ENCODE measurements at regions not wholly inside any gene's neighbourhood (a gene's known extent, or its start where the extent isn't known, plus 50 kb on each side); places are given as distances from the start of the nearest gene placed in this dataset.

DNA sequence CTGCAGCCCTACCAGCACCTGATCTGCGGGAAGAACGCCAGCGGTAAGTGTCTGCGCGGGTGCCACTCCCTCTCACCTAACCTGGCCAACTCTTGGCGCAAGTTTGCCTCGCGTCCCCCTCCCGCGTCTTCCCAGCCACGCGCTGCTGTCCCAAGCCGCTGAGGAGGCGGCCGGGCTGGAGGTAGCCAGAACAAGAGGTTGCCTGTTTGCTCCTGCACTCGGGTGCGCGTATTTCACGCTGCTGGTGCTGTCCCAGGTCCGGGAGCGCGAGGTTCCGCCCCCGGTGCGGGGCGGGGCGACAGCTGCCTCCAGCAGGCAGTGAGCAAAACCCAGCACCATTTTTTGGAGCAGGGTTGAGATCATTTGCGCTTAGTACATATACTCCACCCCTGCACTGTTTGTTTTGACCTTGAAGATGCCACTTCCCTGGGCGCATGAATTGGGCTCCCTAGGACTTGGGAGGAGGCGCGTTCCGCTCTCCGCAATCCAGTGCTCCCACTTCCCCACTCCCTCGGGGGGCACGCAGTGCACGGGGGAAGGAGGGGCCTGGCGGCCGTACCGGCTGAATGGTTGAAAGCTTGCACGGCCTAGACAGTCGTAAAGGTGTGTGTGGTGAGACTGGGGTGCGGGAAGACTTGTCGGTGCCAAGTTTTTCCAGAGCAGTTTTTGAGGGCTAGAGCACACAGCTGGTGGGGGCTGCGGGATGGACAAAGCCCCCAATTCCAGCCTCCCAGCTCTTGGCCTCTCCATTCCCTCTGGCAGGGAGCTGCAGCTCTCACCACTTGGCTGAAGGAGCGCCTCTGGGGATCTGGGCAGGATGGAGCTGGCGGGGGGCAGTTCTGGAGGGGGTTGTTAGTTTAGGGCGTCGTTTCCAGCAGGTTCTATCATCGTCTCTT lies 226.9 kb upstream of the CRY1 start:
- peak; percentile 39 for DNase-seq (ENCODE audit: low read depth)

DNA sequence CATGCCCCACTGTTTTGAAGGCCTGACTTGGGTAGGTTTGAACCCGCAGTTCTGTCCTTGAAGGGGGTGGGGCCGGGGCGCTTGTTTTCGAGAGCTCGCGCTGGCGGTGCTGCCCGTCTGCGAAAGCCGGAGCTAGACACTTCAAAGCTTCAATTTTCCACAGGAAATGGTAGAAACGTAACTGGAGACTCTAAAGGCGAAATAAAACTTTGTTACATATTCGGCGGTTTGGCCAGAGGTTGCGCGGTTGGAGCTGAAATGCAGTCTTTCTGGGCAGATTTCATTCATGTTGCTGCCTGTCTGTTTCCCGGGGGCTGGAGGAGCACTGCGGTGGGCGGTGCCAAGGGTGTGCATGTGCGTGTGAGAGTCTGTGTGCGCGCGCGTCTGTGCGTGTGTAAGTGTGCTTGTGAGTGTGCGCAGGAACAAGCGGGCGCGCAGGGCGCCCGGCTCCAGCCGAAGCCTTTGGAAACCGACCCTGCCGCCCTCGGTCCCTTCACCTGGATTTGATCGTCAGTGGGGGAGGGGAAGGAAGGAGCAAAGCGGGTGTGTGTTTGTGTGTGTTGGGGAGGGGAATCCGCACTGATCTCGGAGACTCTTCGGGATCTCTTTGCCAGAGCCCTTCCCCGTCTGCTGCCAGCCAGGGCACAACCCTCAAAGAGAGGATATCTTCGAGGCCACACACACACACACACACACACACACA lies 227.7 kb upstream of the CRY1 start:
- no peak for DNase-seq (ENCODE audit: low read depth)

DNA sequence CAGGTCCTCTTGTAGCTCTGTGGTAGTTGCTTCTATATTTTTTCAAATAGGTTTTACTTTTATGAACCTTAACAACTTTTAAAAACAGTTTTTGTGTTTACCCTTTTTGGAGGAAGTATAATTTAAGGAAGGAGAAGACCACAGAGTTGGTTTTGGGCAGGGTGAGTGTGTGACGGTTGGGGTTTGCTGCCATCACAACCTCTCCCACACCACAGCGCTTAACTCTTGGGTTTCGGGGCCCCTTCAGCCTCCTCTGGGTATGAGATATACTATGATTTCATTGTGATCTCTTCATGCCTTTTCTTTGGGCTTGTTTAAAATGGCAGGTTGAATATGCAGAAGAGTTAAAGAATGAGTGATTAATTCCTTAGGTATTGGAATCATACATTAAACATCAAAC lies 228.7 kb upstream of the CRY1 start:
- DNase-seq (ENCODE audit: low read depth) = no peak

DNA sequence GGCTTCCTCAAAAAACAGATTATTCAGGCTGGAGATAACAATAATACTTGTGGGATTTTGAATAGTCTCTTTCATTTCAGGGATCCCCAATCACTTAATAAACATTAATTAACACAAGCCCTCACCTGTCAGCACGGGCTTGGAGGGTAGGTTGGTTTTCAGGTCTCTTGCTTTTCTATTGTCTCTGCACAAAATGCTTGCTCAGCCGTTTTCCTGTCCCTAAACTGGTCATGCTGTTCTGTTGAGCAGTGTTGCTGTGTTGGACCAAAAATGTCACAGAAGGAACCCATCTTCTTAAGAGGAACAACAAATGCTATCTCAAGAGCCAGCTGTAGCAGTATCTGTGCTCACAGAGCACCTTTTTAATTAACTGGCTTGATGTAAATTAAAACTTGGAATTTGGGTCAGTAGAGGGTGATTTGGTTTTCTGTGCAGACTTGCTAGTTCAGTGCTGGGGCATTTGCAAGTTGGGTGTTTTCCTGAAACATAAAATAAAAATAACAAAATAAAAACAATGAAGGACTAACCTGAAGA lies 231.8 kb upstream of the CRY1 start:
- no peak for DNase-seq (ENCODE audit: low read depth)

DNA sequence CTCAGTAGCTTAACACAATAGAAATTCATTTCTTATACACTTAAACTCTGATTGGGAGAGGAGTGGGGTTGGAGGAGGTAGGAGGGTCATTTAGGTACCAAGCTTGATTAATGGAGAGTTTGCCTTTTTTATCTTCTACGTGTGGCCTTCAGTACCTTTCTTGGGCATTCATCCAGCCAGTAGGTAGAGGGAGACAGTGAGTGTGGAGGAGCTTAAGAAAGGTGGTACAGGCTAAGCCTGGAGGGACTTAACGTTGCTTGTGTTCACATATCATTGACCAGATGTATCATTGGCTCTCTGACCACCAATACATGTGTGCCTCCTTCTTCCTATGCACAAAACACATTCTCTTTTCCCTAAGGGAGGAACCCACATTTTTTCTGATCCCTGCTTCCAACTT lies 232.9 kb upstream of the CRY1 start:
- no peak for DNase-seq (ENCODE audit: low read depth)

DNA sequence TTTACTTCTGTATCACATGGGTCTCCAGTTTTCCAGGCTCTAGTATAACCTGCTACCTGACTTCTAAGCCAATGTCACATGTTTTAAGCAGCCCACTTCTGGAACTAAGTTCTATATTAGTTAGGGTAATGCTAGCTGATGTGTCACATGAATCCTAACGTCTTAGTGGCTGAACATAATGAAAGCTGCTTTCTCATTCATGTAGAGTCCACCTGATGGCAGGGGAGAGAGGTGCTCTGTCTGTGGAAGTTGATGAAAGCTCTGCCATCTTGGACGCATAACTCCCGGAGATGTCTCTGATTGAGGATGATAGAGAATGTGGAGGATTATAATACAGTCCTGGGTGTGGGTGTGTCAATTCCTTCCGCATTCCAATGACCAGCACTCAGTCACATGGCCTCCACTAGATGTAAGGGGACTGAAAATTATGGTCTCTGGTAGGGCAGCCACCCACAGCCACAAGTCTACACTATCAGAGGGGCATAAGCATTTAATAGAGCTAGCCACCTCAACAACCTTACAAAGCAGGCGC lies 234.4 kb upstream of the CRY1 start:
- DNase-seq (ENCODE audit: low read depth) = no peak

DNA sequence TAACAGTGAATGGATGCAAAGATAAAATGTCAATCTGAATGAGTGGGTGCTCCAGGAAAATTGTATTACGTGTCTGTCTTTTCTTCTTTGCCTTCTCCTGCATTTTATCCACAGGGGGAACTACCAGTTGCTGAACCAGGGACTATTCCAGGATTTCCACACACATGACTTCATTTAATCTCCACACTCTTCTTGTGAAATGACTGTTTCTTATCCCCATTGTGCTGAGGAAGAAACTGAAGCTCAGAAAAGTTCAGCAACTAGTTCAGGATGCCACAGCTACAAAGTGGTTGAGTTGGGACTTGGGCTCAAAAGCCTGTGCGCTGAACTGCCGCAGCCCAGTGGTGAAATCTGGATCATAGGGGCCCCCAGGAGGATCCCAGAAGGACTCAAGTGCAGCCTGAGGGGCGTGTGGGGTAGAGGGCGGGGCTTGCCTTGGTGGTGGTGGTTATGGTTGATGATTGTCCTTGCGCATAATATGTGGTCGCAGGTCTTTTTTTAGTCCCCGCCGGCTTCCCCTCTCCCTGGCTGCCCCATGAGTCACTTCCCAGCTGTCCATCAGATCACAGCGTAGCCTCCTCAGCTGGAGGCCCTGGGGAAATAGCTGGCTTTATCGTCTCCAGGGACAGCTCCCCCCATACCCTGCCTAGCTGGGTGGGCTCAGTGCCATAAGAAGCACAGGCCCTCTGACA lies 235.2 kb upstream of the CRY1 start:
- DNase-seq (ENCODE audit: low read depth) = no peak

DNA sequence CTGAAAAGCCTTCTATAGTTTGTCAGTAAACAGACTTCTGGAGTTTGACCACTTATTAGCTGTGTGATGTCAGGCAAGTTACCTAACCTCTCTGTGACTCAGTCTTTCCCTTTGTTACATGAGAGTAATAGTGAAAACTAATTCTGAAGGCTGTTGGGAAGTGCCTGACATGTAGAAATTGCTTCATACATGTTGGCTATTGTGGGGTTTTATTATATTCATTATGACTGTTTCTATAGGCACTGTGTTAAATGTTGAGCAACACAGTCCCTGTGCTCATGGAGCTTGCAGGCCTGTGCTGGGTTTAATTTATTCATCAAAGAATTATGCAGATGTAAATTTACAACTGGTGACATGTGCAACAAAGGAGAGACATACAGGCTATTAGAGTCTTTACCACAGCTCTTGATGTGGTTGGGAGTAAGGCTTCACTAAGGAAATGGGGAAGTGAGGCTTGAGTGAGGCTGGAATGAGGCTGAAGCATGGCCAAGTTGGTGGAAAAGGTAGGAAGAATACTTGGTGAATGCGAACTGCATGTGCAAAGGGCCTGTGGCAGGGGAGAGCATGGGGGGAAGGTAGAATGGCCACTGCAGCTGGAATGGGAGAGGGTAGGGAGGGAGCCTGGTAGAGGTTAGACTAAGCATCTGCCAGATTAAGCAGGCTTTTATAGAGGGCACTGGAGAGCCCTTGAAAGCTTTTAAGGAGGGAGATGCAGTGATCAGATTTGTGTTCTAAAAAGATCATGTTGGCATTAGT lies 236.4 kb upstream of the CRY1 start:
- DNase-seq (ENCODE audit: low read depth) = no peak

DNA sequence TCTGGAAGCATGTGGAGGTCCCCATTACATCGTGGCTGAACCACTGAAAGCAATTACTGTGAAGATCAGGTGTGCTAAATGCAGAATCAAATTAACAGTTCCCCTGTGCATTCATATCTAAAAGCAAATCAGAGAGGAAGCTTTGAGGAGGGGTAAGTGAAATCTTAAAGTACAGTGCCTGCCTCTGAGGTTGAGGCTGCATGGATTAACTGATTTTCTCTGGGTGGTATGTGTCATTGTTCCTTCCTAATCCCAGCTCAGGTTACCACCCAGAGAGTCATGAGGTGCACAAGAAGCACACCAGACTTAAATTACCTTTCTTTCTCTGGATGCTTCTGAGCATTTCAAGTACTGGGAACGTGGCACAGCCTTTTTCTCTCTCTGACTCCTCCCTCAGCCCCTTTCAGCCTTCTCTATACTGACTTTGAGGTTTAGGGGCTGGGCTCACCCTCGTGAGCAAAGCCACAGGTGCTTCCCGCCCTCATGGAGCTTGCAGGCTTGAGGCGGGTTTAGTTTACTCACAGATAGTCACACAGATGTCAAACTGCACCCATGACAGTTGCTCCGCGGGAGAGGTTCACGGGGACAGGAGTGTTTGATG lies 237.6 kb upstream of the CRY1 start:
- DNase-seq (ENCODE audit: low read depth) = no peak

DNA sequence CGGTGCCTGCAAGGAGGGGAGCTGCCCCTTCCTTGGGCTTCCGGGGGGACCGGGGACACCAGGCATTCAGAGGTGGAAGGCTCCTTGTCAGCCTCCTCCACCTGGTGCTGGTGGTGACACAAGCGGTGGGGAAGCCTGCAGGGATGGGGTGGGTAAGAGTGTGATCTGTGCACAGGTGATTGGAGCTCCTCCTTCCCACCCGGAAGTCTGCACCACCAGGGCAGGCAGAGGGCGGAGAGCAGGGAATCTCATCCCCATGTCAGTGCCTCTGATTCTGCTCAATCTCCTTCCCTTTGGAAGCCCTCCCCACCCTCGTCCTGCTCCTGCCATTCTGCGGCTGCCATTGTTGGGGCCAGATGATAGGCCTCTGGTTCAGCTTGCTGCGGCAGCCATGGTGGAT lies 238.1 kb upstream of the CRY1 start:
- no peak for DNase-seq (ENCODE audit: low read depth)

DNA sequence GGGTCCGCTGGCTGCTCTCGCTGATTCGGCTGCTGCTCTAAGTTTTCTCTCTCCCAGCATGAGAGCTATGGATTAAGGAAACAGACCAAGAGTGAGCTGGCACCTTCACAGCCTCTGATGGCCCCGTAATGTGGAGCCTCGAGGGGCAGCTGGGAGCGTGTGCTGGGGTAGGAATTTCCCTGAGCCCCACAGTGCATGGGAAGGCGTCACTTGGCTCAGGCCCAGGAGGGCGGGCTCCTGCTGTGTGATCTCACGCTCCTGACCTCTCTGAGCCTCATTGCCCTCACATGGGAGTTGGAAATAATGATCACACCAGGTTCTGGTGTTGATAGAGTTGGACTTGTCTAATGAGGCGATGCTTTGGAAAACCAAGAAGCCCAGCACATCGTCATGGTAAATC lies 238.6 kb upstream of the CRY1 start:
- DNase-seq (ENCODE audit: low read depth) = no peak

DNA sequence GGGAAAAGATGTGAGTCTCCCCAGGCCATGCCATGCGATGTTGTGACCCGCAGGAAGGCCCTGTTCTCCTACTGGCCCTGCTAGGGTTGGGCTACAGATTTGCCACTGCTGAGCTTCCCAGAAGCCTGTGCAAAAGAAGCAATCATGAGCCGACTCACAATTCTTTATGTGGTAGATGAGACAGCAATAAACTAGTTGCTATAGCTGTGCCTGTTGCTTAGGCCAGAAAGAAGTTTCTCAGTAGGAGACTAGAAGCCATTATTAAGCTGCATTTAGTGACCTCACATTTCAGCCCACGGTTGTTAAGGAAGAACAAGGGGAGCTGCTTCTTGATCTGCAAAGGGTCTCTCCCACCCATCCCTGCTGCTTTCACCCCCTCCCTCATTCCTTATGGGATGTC lies 239.4 kb upstream of the CRY1 start:
- DNase-seq (ENCODE audit: low read depth) = no peak

DNA sequence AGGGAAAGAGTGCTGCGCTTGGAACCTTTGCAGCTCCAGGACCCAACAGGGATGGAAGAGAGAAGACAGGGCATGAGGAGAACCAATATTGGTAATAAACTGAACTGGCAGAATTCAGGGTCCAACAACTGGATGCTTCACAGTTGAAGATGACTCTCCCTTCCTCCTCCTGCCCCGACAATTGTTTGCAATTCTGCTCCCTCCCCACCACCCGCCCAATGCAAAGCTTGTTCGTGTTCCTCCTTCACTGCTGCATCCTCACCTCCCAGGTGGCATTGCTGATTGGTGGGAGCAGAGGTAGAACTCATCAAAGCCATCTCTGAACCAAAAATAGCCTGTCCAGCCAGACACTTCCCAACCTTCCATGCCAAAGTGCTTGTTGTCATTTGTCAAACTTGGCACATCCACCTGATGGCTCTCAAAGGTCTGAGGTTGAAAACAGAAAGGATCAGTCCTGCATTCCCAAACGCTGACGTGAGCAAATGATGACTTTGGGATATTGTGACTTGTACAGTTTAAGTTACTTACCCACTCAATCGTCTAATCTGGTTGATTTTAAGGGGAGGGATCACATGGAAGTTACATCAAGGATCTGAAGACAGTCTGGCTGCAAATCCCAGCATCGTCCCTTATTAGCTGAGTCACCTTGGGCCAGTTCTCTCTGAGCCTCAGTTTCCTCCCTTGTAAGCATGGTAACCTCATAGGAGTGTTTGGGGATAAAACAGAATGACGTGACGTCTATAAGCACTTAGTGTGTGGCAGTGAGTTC lies 242.6 kb upstream of the CRY1 start:
- DNase-seq (ENCODE audit: low read depth) = no peak

DNA sequence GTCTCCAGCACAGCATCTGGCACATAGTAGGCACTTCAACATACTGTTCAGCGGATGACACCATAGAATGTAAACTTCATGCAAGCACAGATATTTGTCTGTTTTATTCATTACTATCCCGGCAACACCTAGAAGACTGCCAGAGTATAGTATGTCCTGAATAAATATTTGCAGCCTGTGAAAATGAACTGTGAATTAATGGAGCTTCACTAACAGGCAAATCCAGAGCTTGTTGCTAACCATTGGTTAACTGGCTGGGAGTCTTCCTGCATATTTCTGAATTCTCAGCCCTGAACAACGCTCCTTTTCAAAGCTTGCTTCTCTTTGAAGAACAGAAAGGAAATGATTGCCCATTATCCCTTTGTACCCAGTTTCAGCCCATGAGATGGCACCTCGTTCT lies 243.3 kb upstream of the CRY1 start:
- DNase-seq (ENCODE audit: low read depth) = no peak

DNA sequence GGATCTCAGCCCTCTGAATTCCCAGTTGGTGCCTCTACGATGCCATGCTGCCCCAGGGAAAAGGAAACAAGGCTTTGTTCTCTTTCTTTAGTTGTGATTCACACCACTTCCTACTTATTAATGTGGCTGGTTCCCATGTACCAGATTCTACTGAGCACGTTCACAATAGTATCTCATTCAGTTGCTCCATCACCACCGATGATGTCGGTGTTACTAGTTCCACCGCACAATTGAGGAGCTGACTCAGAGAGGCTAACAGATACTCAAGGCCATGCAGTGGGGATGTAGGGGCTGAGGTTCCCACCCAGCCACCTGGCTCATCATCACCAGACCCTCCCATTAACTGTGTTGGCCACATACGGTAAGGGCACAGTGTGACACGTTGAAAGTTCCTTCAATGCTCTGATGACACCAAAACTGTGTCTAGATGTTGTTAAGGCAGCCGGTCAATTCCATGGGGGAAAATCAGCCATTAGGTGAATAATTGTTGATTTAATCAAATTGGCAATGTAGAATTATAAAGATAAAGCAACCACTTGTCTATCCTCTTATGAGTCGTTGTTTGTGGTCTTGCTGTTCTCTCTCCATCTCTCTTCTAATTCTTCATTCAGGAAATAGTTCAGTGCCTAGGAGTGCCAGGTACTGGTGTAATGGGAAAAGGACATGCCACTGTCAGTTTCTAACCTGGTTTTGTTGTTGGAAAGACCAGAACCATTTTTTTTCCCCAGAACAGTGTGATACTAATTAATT lies 244.2 kb upstream of the CRY1 start:
- no peak for DNase-seq (ENCODE audit: low read depth)

DNA sequence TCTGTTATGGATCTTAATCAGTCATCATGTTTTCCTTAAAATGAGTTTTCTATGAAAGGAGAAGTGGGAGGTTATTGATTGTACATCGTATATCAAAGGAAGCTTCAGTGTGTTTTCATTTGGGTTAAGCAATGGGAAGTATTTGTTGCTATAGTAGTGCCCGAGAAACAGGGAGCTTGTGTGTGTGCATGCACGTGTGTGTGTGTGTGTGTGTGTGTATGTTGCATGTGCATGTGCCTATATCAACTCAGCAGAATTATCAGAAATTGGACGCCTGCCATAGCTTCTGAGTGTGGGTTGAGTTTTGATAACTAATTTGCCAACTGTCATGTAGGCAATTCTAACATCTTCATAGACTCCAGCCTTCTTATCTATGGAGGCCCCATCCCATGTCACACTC lies 246.1 kb upstream of the CRY1 start:
- DNase-seq (ENCODE audit: low read depth) = no peak

DNA sequence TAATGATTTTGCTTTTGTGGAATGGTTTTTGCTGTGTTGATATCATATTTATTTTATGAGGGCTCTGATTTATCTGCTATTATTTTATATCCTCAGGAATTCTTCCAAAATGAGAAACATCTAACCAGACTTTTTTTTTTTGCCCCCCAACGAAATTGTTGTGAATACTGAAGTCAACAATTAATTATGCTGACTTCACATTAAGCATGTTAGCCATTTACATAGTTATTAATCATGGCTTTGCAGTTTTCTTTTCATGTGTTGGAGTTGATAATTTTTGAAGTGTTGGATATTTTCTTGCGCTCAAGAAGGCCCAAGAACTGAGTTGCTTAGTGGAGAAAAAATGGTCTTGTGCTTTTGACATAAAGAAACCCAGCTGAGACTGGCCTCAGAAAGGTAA lies 246.6 kb upstream of the CRY1 start:
- DNase-seq (ENCODE audit: low read depth) = no peak

DNA sequence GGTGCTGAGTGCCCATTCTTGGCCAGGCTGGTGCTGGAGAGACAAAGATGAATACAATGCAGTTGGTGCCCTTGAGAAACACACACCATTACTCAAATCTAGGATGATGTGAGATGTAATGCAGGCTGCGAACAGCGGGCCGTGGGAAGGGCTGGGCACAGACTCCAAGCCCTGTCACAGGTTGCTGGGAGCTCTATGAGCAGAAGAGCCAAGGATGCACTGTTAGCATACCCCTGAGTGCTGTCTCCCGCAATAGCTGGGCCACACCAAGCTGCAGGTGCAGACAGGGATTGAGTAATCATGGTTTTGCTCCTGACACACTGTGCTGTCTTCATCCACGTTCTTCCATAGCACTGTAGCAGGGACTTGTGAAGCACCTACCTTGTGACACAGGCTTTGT lies 247.5 kb upstream of the CRY1 start:
- no peak for DNase-seq (ENCODE audit: low read depth)

DNA sequence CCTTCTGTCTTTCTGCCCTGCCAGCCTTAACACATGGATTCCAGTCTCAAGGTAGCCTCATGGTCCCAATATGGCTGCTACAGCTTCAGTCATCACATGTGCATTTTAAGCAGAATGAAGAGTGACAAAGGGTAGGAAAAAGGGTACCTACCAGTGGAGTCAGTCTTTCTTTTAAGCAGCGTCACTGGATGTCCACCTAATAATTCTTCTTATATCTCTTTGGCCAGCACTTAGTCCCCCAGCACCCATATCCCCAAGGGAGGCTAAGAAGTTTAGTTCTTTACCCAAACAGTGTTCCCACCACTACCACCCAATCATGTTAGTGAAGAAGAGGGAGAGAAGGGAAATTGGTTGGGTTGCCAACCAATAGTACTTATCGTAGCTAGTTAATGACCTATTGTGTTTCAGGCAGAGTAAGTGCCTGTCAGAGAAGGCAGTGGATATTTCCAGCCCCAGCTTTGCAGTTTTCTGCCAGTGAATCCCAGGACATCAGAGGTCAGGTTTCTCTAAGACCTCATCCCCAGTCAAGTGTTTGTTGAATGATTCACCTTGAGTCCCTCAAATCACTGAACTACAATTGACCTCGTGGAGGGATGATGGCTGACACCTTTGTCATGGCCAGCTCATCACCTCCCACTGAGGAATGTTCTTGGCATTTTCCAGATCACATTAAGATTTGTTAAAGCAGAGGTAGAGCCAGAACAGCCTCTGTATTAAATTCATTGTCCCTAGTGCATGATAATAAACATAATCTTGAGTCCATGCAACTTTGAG lies 250.9 kb upstream of the CRY1 start:
- no peak for DNase-seq (ENCODE audit: low read depth)

Measured in stimulated activated CD8-positive, alpha-beta memory T cell treated with anti-CD3 and anti-CD28 coated beads, Interleukin-15, amount 100 ng/mL, for 1 hour (primary cell).